Sigmoid colon (tissue), 4 donors: ENCODE measurements at regions not wholly inside any gene's neighbourhood (a gene's known extent, or its start where the extent isn't known, plus 50 kb on each side); places are given as distances from the start of the nearest gene placed in this dataset.

Experiments
- CTCF ChIP-seq, 4 experiments: fragments of 450-650 bp in 3 of 4; fragments of 200-600 bp in 1 of 4; IDR thresholded peaks; one replicate each; pipeline ENCODE4 v1.5.1; 2016 to 2019; ENCODE audit warnings: antibody characterized with exemption in 4 of 4, mild to moderate bottlenecking in 3 of 4, moderate library complexity in 2 of 4
- POLR2A ChIP-seq, 2 donors: fragments of 450-650 bp; IDR thresholded peaks; one replicate each; pipeline ENCODE4 v1.6.1; 2016; ENCODE audit warnings: antibody characterized with exemption in 2 of 2, mild to moderate bottlenecking in 2 of 2, moderate library complexity in 2 of 2
- POLR2AphosphoS5 ChIP-seq, 4 donors: sonication (generic); formaldehyde crosslinking; IDR thresholded peaks; one replicate each; pipeline ENCODE4 v1.6.1; 2017; ENCODE audit warnings: antibody characterized with exemption in 4 of 4

- TF ChIP-seq POLR2AphosphoS5 (IDR thresholded peaks at IDR 0.05) (no peak), POLR2A (IDR thresholded peaks at IDR 0.05) (no peak), CTCF (IDR thresholded peaks at IDR 0.05) (no peak)
These were observed 67.0 kb downstream of the CHCHD4 start for GRCh38 chr3:14057701-14058100.
